Ishikawa (cell line): ENCODE measurements at regions not wholly inside any gene's neighbourhood (a gene's known extent, or its start where the extent isn't known, plus 50 kb on each side); places are given as distances from the start of the nearest gene placed in this dataset.

Source experiments
- CEBPB ChIP-seq: IDR thresholded peaks from 2 replicates; pipeline ENCODE4 v1.6.1; 2012
- EP300 ChIP-seq: IDR thresholded peaks from 2 replicates; pipeline ENCODE4 v1.6.1; 2012; ENCODE audit warnings: borderline replicate concordance
- NFIC ChIP-seq: IDR thresholded peaks from 2 replicates; pipeline ENCODE4 v1.6.1; 2012
- RAD21 ChIP-seq: IDR thresholded peaks from 2 replicates; pipeline ENCODE4 v1.6.1; 2012; ENCODE audit warnings: low read depth
- TAF1 ChIP-seq: IDR thresholded peaks from 2 replicates; pipeline ENCODE4 v1.6.1; 2012; ENCODE audit warnings: low read depth, mild to moderate bottlenecking
- TCF12 ChIP-seq: IDR thresholded peaks from 2 replicates; pipeline ENCODE4 v1.6.1; 2012; ENCODE audit warnings: low read depth
- USF1 ChIP-seq: IDR thresholded peaks from 2 replicates; pipeline ENCODE4 v1.6.1; 2012
- YY1 ChIP-seq: IDR thresholded peaks from 2 replicates; pipeline ENCODE4 v1.6.1; 2012; ENCODE audit warnings: low read depth
- ZBTB7A ChIP-seq: IDR thresholded peaks from 2 replicates; pipeline ENCODE4 v1.6.1; 2012; ENCODE audit warnings: low read depth
- TF ChIP-seq, protein P1 (sequence below): IDR thresholded peaks from 2 replicates; pipeline ENCODE4 v1.6.1; 2012
- TF ChIP-seq, protein P2 (sequence below): IDR thresholded peaks from 2 replicates; pipeline ENCODE4 v1.6.1; 2012; ENCODE audit warnings: low read depth, mild to moderate bottlenecking

GRCh38 chr4:154049457-154050181 lies 260.7 kb upstream of the SFRP2 start:
- TF ChIP-seq, protein P1, sequence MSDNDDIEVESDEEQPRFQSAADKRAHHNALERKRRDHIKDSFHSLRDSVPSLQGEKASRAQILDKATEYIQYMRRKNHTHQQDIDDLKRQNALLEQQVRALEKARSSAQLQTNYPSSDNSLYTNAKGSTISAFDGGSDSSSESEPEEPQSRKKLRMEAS = no peak
- TF ChIP-seq TAF1 = no peak
- no peak for TF ChIP-seq RAD21
- no peak for TF ChIP-seq TCF12
- no peak for TF ChIP-seq CEBPB
- TF ChIP-seq, protein P2, sequence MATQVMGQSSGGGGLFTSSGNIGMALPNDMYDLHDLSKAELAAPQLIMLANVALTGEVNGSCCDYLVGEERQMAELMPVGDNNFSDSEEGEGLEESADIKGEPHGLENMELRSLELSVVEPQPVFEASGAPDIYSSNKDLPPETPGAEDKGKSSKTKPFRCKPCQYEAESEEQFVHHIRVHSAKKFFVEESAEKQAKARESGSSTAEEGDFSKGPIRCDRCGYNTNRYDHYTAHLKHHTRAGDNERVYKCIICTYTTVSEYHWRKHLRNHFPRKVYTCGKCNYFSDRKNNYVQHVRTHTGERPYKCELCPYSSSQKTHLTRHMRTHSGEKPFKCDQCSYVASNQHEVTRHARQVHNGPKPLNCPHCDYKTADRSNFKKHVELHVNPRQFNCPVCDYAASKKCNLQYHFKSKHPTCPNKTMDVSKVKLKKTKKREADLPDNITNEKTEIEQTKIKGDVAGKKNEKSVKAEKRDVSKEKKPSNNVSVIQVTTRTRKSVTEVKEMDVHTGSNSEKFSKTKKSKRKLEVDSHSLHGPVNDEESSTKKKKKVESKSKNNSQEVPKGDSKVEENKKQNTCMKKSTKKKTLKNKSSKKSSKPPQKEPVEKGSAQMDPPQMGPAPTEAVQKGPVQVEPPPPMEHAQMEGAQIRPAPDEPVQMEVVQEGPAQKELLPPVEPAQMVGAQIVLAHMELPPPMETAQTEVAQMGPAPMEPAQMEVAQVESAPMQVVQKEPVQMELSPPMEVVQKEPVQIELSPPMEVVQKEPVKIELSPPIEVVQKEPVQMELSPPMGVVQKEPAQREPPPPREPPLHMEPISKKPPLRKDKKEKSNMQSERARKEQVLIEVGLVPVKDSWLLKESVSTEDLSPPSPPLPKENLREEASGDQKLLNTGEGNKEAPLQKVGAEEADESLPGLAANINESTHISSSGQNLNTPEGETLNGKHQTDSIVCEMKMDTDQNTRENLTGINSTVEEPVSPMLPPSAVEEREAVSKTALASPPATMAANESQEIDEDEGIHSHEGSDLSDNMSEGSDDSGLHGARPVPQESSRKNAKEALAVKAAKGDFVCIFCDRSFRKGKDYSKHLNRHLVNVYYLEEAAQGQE = no peak
- TF ChIP-seq ZBTB7A = no peak
- no peak for TF ChIP-seq EP300
- no peak for TF ChIP-seq YY1
- TF ChIP-seq USF1 = no peak
- no peak for TF ChIP-seq NFIC
